ENCODE measurements at regions not wholly inside any gene's neighbourhood (a gene's known extent, or its start where the extent isn't known, plus 50 kb on each side); places are given as distances from the start of the nearest gene placed in this dataset.

- no peaks in the 10 kb centered on the region for H3K4me1 ChIP-seq (ENCODE audit: control insufficient read depth, insufficient read depth, low read length)
- H3K27ac Mint-ChIP-seq, result no peak overlapping the region
- no peak overlapping the region for H3K27ac ChIP-seq (ENCODE audit: low read length)
- TF ChIP-seq, protein P1, sequence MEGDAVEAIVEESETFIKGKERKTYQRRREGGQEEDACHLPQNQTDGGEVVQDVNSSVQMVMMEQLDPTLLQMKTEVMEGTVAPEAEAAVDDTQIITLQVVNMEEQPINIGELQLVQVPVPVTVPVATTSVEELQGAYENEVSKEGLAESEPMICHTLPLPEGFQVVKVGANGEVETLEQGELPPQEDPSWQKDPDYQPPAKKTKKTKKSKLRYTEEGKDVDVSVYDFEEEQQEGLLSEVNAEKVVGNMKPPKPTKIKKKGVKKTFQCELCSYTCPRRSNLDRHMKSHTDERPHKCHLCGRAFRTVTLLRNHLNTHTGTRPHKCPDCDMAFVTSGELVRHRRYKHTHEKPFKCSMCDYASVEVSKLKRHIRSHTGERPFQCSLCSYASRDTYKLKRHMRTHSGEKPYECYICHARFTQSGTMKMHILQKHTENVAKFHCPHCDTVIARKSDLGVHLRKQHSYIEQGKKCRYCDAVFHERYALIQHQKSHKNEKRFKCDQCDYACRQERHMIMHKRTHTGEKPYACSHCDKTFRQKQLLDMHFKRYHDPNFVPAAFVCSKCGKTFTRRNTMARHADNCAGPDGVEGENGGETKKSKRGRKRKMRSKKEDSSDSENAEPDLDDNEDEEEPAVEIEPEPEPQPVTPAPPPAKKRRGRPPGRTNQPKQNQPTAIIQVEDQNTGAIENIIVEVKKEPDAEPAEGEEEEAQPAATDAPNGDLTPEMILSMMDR (IDR thresholded peaks at IDR 0.05), result no peak
- ATAC-seq, result no peak
- DNase-seq, result no peak
- no peaks in the 10 kb centered on the region for H3K9me3 ChIP-seq (ENCODE audit: control insufficient read depth, insufficient read depth, low read length)
- H3K27me3 ChIP-seq (ENCODE audit: control insufficient read depth, insufficient read depth, low read length), result no peaks in the 10 kb centered on the region
- no peak overlapping the region for H3K4me3 ChIP-seq (ENCODE audit: low read length)
- intact Hi-C loops (cut with micrococcal nuclease), result no loop called here
- 59% methylated on average over 3 of the region's 4 CpGs for WGBS (ENCODE audit: insufficient coverage)
- peaks cover under 1 to 7% of the 10 kb centered on the region in 2 donors for H3K27me3 Mint-ChIP-seq (ENCODE audit: low read depth in 2 of 2)
- no peaks in the 10 kb centered on the region for H3K36me3 Mint-ChIP-seq
- H3K36me3 ChIP-seq (ENCODE audit: control insufficient read depth, insufficient read depth, low read length), result no peaks in the 10 kb centered on the region
- H3K9me3 Mint-ChIP-seq, result peaks cover 0 to 2% of the 10 kb centered on the region in 2 donors
- H3K4me3 Mint-ChIP-seq, result no peak overlapping the region
- no peaks in the 10 kb centered on the region for H3K4me1 Mint-ChIP-seq
Measured at GRCh38 chr18:56307354-56308170, 330.8 kb downstream of the TXNL1 start.

- H3K9me3 ChIP-seq (ENCODE audit: control insufficient read depth, insufficient read depth, low read length), result no peaks in the 10 kb centered on the region
- no peak overlapping the region for H3K4me3 ChIP-seq (ENCODE audit: low read length)
- H3K4me1 ChIP-seq (ENCODE audit: control insufficient read depth, insufficient read depth, low read length), result no peaks in the 10 kb centered on the region
- intact Hi-C loops (cut with micrococcal nuclease), result no loop called here
- WGBS (ENCODE audit: insufficient coverage), result no CpG with 5 or more reads among the region's 1 CpG
- H3K9me3 Mint-ChIP-seq, result peaks cover 0 to 2% of the 10 kb centered on the region in 2 donors
- TF ChIP-seq, protein P1 (IDR thresholded peaks at IDR 0.05), result no peak
- no peaks in the 10 kb centered on the region for H3K36me3 Mint-ChIP-seq
- peaks cover 2 to 7% of the 10 kb centered on the region in 2 donors for H3K27me3 Mint-ChIP-seq (ENCODE audit: low read depth in 2 of 2)
- H3K36me3 ChIP-seq (ENCODE audit: control insufficient read depth, insufficient read depth, low read length), result no peaks in the 10 kb centered on the region
- no peaks in the 10 kb centered on the region for H3K27me3 ChIP-seq (ENCODE audit: control insufficient read depth, insufficient read depth, low read length)
- ATAC-seq (no peak), DNase-seq (no peak)
- no peak overlapping the region for H3K27ac ChIP-seq (ENCODE audit: low read length)
- H3K4me1 Mint-ChIP-seq, result no peaks in the 10 kb centered on the region
- H3K4me3 Mint-ChIP-seq, result no peak overlapping the region
- H3K27ac Mint-ChIP-seq, result no peak overlapping the region
Measured at GRCh38 chr18:56306797-56307196, 331.6 kb downstream of the TXNL1 start.

DNA sequence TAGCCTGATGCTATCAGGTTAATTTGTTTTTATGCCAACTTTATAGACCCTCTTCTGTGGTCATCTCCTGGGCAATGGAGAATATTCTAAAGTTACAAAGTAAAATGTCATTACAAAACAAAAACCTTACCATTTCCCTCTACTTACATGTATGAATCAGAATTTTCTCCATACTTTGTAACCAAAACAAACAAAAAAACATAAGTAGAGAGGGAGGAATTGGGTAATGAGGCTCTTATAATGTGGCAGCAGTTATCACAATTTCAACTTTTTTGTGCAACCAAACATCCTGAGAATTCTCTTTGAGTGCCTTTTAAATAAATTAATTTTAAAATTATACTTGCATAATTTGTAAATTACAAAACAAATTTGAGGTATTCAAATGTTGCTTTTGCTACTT lies 332.8 kb downstream of the TXNL1 start:
- Histone ChIP-seq H3K4me3 (ENCODE audit: low read length) (no peak overlapping the region), H3K27me3 (ENCODE audit: control insufficient read depth, insufficient read depth, low read length) (no peaks in the 10 kb centered on the region), H3K9me3 (ENCODE audit: control insufficient read depth, insufficient read depth, low read length) (no peaks in the 10 kb centered on the region), H3K4me1 (ENCODE audit: control insufficient read depth, insufficient read depth, low read length) (no peaks in the 10 kb centered on the region), H3K36me3 (ENCODE audit: control insufficient read depth, insufficient read depth, low read length) (no peaks in the 10 kb centered on the region), H3K27ac (ENCODE audit: low read length) (no peak overlapping the region)
- ATAC-seq (no peak), DNase-seq (no peak)
- TF ChIP-seq, protein P1 (IDR thresholded peaks at IDR 0.05), result no peak
- H3K4me1 Mint-ChIP-seq, result no peaks in the 10 kb centered on the region
- H3K9me3 Mint-ChIP-seq, result peaks cover 0 to 6% of the 10 kb centered on the region in 2 donors
- no peak overlapping the region for H3K4me3 Mint-ChIP-seq
- no peak overlapping the region for H3K27ac Mint-ChIP-seq
- H3K36me3 Mint-ChIP-seq, result no peaks in the 10 kb centered on the region
- peaks cover 2 to 7% of the 10 kb centered on the region in 2 donors for H3K27me3 Mint-ChIP-seq (ENCODE audit: low read depth in 2 of 2)
- intact Hi-C loops (cut with micrococcal nuclease), result no loop called here

GRCh38 chr18:56302156-56302555 lies 336.2 kb downstream of the TXNL1 start:
- peaks cover 4 to 6% of the 10 kb centered on the region in 2 donors for H3K9me3 Mint-ChIP-seq
- no peaks in the 10 kb centered on the region for H3K9me3 ChIP-seq (ENCODE audit: control insufficient read depth, insufficient read depth, low read length)
- no peak overlapping the region for H3K4me3 ChIP-seq (ENCODE audit: low read length)
- no peaks in the 10 kb centered on the region for H3K36me3 ChIP-seq (ENCODE audit: control insufficient read depth, insufficient read depth, low read length)
- H3K4me3 Mint-ChIP-seq, result no peak overlapping the region
- no peak for DNase-seq
- no peak for ATAC-seq
- TF ChIP-seq, protein P1 (IDR thresholded peaks at IDR 0.05), result no peak
- intact Hi-C loops (cut with micrococcal nuclease), result no loop called here
- H3K27me3 Mint-ChIP-seq (ENCODE audit: low read depth in 2 of 2), result peaks cover 2 to 7% of the 10 kb centered on the region in 2 donors
- 90% methylated on average over 11 of the region's 11 CpGs for WGBS (ENCODE audit: insufficient coverage)
- no peaks in the 10 kb centered on the region for H3K36me3 Mint-ChIP-seq
- H3K4me1 Mint-ChIP-seq, result no peaks in the 10 kb centered on the region
- H3K27ac ChIP-seq (ENCODE audit: low read length), result no peak overlapping the region
- H3K4me1 ChIP-seq (ENCODE audit: control insufficient read depth, insufficient read depth, low read length), result no peaks in the 10 kb centered on the region
- no peaks in the 10 kb centered on the region for H3K27me3 ChIP-seq (ENCODE audit: control insufficient read depth, insufficient read depth, low read length)
- no peak overlapping the region for H3K27ac Mint-ChIP-seq
